ENCODE measurements at regions not wholly inside any gene's neighbourhood (a gene's known extent, or its start where the extent isn't known, plus 50 kb on each side); places are given as distances from the start of the nearest gene placed in this dataset.
"Not testable (repeated sequence)": the region's sequence is repeated elsewhere in the genome, so short reads cannot be mapped to it uniquely, and the experiment has no call there.

- DNase-seq = peak; percentile 82
These were observed 186.0 kb upstream of the KBTBD8 start for GRCh38 chr3:66812136-66812535.

- DNase-seq = no peak
These were observed 185.4 kb upstream of the KBTBD8 start for GRCh38 chr3:66812741-66813140.

- peak; percentile 76 for DNase-seq
These were observed 181.9 kb upstream of the KBTBD8 start for GRCh38 chr3:66816090-66816761.

DNA sequence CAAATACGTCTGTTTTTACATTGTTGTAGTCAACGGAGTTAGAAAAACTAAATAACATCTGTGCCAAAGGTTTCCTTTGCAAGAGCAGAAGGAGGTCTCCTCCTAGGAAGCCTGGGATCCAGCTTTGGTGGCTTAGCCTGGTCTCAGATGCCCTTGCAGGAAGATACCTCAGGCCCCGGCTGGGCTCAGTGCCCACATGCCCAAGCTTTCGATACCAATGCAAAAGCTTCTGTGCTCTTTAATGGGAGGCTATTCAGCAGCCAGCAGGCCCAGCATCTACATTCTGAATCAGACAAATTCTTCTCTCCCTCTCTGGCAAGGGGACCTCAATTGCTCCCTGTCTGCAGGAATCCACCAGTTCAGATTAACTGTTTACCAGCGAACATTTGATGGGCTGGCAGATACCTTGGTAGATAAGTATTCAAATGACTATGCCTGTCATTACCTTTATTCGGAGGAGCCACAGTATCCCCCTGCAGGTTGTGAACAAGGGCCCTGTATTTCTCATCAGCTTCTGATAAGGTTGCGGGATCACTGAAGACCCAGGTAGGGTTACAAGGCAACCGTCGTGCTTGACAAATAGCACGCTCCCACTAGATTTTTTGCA lies 180.1 kb upstream of the KBTBD8 start:
- DNase-seq = no peak

- no peak for DNase-seq
These were observed 178.1 kb upstream of the KBTBD8 start for GRCh38 chr3:66819993-66820501.

DNA sequence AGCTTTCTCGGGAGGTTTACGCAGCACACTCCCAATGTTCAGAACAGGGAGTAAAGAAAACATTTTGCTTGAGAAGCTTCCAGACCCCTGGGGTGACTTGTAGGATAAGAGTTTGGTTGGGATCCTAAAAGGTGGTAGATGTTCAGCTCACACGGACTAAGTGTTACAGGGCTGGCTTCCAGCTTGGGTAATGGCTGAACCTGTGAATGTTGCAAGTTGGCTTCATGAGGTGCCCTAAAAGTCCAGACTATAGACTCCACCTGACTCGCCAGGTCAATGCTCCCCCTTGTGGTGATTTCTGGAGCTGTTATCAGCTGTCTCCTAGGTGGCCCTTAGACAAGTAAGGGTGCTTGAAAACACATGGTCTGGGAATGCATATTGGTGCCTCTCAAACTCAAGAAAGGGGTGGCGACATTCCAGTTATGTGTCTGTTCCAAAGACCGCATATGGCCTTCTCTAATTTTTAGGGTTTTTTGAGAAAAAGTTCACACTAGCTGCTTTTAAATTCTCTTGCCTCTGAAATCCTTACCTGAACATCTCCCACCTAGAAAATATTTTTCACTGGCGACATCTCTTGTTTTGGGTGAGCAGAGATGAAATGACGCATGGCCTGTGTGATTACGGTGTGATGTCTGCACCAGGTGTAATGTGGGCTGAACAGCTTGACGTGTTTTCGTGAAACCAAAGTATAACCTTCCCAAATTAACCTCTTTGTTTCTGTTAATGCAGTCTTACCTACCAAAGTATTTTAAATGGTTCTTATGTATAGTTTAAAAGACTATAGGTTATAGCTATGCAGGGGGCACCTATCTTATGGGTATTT lies 175.7 kb upstream of the KBTBD8 start:
- DNase-seq = peak; percentile 50

DNA sequence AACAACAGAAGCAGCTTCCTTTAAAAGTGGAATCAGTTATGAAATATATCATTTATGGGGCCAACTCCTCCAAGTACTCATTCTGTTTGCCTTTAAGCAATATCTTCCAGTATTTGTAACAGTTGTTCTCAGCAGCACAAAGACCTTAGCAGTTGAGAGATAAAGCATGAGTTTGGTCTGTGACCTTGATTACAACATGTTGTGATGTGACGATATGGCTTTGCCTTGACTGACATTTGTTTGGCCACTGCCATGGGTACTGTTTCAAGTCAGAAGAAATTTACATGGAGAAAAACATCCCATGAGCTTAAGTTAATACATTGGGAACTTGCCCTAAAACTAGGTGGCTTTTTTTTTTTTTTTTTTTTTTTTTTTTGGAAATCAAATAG lies 175.1 kb upstream of the KBTBD8 start:
- no peak for DNase-seq

- DNase-seq = no peak
These were observed 174.6 kb upstream of the KBTBD8 start for GRCh38 chr3:66823532-66823931.

GRCh38 chr3:66825375-66825774 lies 172.7 kb upstream of the KBTBD8 start:
- no peak for DNase-seq

- DNase-seq = no peak
These were observed 170.4 kb upstream of the KBTBD8 start for GRCh38 chr3:66827726-66828125.

DNA sequence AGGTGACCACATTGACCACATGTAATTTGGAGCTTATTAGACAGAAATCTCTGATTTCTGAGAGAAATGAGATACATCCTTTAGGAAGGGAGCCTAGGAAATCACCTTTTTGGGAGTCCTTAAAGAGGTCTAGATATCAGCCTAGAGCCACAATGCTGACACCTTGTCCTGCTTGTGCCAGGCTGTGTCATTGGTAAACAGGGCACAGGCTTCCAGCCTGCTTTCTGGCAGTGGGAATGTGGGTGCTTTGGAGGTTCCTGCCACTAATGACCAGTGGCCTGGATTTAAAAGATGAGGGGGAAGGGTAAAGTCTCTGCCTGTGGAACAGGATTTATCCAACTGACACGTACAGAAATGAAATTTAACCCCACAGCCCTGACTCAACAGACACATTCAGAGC lies 169.8 kb upstream of the KBTBD8 start:
- DNase-seq = no peak

DNA sequence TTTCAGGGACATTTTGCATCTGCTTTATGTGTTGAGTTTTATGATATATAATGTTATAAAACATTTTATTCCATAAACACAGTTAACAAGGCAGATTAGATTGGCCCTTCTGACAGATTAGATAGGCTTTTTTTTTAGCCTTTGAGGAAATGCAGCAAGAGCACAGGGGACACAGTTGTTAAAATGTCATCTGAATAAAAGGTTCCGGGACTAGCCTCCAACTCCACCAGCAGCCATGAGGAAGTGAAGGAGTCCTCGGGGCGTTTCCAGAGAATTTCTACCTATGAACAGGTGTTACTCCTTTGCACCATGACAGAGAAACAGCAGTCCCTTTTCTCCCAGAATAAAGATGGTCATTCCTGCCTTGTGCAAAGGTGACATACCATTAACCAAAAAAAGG lies 167.8 kb upstream of the KBTBD8 start:
- no peak for DNase-seq

DNA sequence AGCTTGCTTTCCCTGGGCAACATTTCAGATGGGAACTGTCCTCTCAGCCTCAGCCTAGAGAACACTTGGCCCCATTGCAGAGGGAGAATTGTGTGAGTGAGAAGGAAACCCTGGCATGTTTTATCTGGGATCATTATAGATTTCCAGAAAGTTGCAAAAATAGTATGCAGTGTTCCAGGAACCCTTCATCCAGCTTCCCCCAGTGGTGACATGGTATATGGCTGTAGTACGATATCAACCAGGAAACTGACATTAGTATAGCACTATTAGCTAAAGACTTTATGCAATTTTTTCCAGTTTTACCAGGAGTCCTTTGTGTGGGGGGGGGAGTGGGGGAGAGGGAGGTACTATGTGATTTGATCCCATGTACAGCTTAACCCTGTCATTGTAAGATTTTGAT lies 166.2 kb upstream of the KBTBD8 start:
- no peak for DNase-seq

DNA sequence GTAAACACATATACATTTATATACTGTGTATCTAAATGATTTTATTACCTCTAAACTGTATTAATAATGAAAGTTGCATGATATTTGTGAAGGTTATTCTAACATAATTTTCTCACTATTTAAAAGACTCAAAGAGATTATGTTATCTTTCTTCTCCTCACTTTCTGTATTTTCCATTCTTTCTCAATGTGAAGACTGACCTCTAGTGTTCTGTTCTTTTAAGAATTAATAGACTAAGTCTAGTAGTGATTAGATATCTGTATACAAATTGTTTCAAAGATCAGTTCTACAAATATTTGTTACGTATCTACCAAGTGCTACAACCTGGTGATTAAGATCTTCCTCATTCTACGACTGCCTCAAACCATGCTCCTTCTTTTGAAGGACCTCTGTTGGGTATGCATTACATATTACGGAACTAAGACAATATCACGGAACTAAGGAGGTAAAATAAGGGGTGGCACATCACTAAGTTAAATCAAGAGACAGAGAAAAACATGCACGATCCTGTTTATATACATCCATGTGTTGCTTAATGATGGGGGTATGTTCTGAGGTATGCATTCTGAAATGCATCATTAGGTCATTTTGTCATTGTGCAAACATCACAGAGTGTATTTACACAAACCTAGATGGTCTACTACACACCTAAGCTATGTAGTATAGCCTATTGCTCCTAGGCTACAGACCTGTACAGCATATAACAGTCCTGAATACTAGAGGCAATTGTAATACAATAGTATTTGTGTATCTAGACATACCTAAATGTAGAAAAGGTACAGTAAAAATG lies 161.5 kb upstream of the KBTBD8 start:
- no peak for DNase-seq

DNA sequence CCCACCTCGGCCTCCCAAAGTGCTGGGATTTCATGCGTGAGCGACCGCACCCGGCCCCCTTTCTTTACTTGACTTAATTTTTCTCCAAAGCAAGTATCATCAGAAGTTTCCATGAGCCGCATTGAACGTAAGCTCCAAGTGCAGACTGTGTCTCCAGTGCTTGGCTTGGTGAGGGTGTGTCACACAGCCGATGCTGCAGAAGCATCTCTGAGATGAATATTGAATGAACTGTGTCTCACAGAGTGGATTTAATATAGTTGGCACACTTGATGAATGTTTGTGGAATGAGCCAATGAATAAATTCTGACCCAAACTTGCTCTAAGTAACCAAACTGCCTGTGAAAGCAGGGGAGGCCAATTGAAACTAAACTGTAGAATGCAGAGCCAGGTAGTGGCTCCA lies 159.4 kb upstream of the KBTBD8 start:
- DNase-seq = no peak

DNA sequence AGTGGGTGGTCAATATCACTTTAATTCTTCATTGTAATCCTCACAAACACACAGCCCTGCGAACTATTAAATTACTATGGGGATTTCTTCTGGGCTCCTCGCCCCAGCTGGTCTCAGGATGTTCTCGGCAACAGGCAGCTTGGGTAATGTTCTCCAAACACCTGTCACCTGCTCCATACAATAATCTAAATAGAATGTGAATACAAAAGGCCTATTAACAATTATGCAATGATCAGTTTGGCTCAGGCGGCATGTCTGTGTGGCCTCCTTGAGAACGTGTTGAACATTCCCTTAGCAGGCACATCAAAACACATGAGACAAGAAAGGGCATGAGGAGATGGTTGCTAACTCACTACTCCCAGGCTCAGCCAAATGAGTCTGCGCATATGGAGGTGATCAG lies 158.6 kb upstream of the KBTBD8 start:
- no peak for DNase-seq

DNA sequence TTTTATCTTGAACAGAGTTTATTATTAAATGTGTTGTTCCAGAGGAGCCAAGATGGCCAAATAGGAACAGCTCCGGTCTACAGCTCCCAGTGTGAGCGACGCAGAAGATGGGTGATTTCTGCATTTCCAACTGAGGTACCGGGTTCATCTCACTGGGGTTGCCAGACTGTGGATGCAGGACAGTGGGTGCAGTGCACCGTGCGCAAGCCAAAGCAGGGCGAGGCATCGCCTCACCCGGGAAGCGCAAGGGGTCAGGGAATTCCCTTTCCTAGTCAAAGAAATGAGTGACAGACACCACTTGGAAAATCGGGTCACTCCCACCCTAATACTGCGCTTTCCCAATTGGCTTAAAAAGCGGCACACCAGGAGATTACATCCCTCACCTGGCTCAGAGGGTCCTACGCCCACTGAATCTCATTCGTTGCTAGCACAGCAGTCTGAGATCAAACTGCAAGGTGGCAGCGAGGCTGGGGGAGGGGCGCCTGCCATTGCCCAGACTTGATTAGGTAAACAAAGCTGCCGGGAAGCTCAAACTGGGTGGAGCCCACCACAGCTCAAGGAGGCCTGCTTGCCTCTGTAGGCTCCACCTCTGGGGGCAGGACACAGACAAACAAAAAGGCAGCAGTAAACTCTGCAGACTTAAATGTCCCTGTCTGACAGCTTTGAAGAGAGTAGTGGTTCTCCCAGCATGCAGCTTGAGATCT lies 155.2 kb upstream of the KBTBD8 start:
- not testable (repeated sequence) for DNase-seq

- DNase-seq = no peak
These were observed 146.1 kb upstream of the KBTBD8 start for GRCh38 chr3:66851894-66852613.

GRCh38 chr3:66854601-66855151 lies 143.4 kb upstream of the KBTBD8 start:
- no peak for DNase-seq

DNA sequence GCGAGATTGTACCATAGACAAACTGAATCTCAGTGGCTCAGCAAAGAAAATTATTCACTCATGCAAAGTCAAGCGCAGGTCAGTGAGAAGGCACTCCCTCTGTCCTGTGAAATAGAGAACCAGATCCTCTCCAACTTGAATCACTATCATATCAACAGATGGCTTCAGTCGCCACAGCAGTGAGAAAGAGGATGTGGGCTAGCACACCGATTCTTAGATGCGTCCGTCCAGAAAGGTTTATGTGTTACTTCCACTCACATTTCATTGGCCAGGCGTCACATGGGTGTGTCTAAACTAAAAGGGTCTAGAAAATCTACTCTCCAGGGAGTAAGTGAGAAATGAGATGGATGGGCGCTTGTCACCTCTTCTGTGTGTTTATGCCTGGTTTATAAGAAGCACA lies 141.6 kb upstream of the KBTBD8 start:
- no peak for DNase-seq

Measured in fibroblast of skin of abdomen (primary cell).